C4-2B (cell line): ENCODE measurements at regions not wholly inside any gene's neighbourhood (a gene's known extent, or its start where the extent isn't known, plus 50 kb on each side); places are given as distances from the start of the nearest gene placed in this dataset.
"Not testable (repeated sequence)": the region's sequence is repeated elsewhere in the genome, so short reads cannot be mapped to it uniquely, and the experiment has no call there.

Experiments used
- H3K27ac ChIP-seq: fragments of 450-650 bp; 2 replicates; pipeline ENCODE4 v1.5.1; 2017
- ZFX ChIP-seq: fragments of 450-650 bp; IDR thresholded peaks from 2 replicates; pipeline ENCODE4 v1.6.1; 2017
- TF ChIP-seq, protein P1 (sequence below): fragments of 450-650 bp; conservative IDR thresholded peaks from 2 replicates; pipeline ENCODE4 v1.5.1; 2017; ENCODE audit warnings: mild to moderate bottlenecking

DNA sequence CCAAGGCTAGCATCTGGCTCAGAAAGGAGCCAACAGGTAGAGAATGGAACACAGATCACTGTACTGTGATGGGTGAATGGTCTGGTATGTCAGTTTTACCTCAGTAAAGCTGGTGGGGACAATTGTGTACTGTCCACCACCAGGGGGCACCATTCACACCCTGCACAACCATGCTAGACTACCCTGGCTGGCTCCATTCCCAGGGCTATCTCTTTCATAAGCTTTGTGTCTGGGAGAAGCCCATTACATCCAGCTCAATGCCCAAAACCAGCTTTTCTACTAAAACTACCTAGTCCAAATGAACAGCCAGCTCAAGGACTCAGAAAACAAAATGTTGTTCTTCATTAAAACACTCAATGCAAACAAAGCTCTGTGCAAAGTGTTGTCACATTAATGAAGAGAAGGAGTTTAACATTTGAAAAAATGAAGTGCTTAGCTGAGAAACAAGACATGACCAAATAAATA lies 62.0 kb upstream of the RASAL2 start:
- no peak overlapping the region for H3K27ac ChIP-seq
- TF ChIP-seq ZFX, result no peak
- TF ChIP-seq, protein P1, sequence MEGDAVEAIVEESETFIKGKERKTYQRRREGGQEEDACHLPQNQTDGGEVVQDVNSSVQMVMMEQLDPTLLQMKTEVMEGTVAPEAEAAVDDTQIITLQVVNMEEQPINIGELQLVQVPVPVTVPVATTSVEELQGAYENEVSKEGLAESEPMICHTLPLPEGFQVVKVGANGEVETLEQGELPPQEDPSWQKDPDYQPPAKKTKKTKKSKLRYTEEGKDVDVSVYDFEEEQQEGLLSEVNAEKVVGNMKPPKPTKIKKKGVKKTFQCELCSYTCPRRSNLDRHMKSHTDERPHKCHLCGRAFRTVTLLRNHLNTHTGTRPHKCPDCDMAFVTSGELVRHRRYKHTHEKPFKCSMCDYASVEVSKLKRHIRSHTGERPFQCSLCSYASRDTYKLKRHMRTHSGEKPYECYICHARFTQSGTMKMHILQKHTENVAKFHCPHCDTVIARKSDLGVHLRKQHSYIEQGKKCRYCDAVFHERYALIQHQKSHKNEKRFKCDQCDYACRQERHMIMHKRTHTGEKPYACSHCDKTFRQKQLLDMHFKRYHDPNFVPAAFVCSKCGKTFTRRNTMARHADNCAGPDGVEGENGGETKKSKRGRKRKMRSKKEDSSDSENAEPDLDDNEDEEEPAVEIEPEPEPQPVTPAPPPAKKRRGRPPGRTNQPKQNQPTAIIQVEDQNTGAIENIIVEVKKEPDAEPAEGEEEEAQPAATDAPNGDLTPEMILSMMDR, result peak; percentile 96

DNA sequence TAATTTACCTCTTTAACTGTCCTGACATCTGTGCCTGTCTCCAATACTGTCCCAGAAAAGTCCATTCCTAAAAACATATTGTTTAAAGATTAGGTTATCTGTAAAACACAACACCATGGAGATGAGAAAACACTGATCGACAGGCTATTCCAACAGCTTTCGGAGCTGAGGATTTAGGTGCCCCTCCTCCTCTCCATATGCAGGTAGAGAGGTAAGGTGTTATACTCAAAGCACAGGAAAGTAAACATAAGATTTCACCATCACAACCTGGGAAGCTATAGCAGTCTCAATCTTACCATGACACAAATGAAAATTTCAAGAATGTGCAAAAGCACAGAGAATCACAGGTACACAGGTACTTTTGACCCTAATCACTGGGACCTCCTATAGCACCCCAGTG lies 60.9 kb upstream of the RASAL2 start:
- no peak overlapping the region for H3K27ac ChIP-seq
- TF ChIP-seq ZFX, result no peak
- TF ChIP-seq, protein P1, result no peak

DNA sequence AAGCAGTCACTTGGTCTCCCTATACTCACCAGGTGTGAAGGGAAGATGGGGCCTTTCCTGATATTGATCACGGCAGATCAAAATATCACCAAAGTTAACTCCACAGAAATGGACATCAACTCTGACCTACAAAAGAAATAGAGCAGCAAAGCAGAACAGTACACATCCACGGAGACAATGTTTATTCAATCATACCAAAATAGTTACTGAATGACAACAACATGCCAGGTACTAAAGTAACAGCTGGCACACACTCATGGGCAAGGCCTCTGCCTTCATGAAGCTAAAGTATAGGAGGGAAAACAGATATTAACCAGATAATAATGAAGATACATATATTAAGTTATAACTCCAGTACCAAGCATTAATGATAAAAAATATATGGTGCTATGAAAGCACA lies 59.2 kb upstream of the RASAL2 start:
- no peak overlapping the region for H3K27ac ChIP-seq
- TF ChIP-seq, protein P1, result no peak
- no peak for TF ChIP-seq ZFX

DNA sequence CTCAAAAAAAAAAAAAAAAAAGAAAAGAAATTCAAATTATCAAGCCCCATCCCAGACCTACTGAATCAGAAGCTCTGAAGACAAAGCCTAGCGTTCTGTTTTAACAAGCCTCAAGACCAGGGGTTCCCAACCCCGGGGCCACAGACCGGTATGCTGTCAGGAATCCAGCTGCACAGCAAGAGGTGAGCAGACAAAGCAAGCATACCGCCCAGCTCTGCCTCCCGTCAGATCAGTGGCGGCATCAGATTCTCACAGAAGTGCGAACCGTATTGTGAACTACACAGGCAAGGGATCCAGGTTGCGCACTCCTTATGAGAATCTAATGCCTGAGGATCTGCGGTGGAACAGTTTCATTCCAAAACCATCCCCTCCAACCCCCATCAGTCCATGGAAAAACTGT lies 57.8 kb upstream of the RASAL2 start:
- TF ChIP-seq, protein P1, result no peak
- no peak for TF ChIP-seq ZFX
- H3K27ac ChIP-seq, result no peak overlapping the region

DNA sequence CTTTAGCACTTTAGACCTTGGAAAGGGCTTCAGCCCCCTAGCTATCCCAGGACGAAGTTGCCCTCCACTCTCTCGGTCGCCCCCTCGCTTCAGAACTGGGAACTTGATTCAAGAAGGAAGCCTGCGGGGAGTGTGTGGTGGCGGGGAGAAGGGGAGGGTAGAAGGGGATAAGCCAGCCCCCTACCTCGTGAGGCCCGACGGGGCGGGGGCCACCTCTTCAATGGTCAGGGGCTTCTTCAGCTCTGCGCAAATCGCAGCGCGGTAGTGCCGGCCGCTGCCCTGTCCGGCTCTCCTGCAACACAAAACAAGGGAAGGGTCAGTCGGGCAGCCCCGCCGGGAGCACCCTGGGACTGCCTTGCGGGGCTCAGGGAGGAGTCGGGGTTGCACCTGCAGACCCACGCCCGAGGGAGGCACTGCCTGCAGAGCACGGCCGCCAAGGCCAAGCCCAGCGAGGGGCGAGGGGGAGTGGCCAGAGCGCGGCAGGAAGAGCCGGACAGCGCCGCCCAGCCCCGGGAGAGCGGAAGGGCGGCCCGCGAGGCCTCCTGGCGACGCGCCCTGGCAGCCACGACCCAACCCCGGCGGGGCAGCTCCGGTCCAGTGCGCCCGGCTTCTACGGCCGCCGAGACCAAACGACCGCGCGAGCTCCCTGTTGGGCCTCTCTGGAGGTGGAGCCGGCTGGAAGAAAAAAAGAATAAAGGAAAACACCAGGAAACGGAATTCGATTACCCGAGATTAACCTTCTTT lies 56.2 kb upstream of the RASAL2 start:
- TF ChIP-seq, protein P1, result no peak
- TF ChIP-seq ZFX, result no peak
- no peak overlapping the region for H3K27ac ChIP-seq

DNA sequence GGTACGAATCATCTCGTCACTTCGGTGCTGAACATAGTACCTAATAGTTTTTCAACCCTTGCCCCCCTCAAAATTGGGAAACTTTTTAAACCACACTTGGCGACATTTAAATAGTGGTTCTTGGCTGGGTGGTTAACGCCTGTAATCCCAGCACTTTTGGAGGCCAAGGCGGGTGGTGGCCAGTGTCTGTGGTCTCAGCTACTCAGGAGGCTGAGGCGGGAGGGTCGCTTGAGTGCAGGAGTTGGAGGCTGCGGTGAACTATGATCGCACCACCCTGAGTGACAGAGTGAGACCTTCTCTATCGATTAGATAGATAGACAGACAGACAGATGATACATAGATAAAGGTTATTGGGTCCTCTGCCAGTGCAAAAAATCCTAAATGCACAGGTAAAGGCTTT lies 55.5 kb upstream of the RASAL2 start:
- no peak overlapping the region for H3K27ac ChIP-seq

DNA sequence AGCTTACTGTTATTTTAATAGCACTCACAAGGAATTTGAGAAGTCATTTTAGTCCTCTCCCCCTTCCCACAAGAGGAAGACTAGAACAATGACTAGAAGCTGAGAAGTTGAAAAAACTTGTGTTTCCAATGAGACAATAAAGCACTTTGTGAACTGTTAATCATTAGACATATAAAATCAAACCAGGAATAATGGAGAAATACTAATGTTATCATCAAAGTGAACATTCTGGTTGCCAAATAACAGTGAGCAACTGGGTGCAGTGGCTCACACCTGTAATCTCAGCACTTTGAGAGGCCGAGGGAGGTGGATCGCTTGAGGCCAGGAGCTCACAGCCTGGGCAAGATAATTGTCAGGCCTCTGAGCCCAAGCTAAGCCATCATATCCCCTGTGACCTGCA lies 54.0 kb upstream of the RASAL2 start:
- TF ChIP-seq, protein P1, result no peak
- TF ChIP-seq ZFX, result no peak

More for the DNA sequence above, 55.5 kb upstream of the RASAL2 start:
- TF ChIP-seq ZFX, result no peak
- TF ChIP-seq, protein P1, result no peak

DNA sequence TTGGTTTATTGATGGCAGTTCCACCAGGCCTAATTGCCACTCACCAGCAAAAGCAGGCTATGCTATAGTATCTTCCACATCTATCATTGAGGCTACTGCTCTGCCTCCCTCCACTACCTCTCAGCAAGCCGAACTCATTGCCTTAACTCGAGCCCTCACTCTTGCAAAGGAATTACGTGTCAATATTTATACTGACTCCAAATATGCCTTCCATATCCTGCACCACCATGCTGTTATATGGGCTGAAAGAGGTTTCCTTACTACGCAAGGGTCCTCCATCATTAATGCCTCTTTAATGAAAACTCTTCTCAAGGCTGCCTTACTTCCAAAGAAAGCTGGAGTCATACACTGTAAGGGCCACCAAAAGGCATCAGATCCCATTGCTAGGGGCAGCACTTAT lies 50.0 kb upstream of the RASAL2 start:
- H3K27ac ChIP-seq, result not testable (repeated sequence)

More for the DNA sequence above, 54.0 kb upstream of the RASAL2 start:
- no peak overlapping the region for H3K27ac ChIP-seq
